ENCODE measurements at regions not wholly inside any gene's neighbourhood (a gene's known extent, or its start where the extent isn't known, plus 50 kb on each side); places are given as distances from the start of the nearest gene placed in this dataset.

DNA sequence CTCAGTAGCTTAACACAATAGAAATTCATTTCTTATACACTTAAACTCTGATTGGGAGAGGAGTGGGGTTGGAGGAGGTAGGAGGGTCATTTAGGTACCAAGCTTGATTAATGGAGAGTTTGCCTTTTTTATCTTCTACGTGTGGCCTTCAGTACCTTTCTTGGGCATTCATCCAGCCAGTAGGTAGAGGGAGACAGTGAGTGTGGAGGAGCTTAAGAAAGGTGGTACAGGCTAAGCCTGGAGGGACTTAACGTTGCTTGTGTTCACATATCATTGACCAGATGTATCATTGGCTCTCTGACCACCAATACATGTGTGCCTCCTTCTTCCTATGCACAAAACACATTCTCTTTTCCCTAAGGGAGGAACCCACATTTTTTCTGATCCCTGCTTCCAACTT lies 232.9 kb upstream of the CRY1 start:
- Histone ChIP-seq H2AFZ (ENCODE audit: low read length) (no peak overlapping the region), H3K9ac (ENCODE audit: low read length) (no peak overlapping the region), H3F3A (ENCODE audit: insufficient read depth, low read length) (no peaks in the 10 kb centered on the region), H4K20me1 (ENCODE audit: insufficient read depth, low read length) (no peaks in the 10 kb centered on the region), H3K9me2 (ENCODE audit: low read depth, low read length) (no peaks in the 10 kb centered on the region), H3K4me1 (ENCODE audit: insufficient read depth, low read length, severe bottlenecking) (no peaks in the 10 kb centered on the region), H3K27me3 (ENCODE audit: insufficient read depth, low read length) (no peaks in the 10 kb centered on the region), H3K27ac (ENCODE audit: low read depth, low read length, poor library complexity, severe bottlenecking) (no peak overlapping the region), H3K4me2 (ENCODE audit: low read length) (no peak overlapping the region), H3K4me3 (ENCODE audit: low read depth, low read length, poor library complexity, severe bottlenecking) (no peak overlapping the region), H3K9me3 (ENCODE audit: low read length) (no peaks in the 10 kb centered on the region), H3K36me3 (ENCODE audit: insufficient read depth, low read length) (no peaks in the 10 kb centered on the region), H3K79me2 (ENCODE audit: insufficient read depth, low read length) (no peaks in the 10 kb centered on the region)
- no peak for TF ChIP-seq EZH2 (IDR thresholded peaks at IDR 0.05; ENCODE audit: borderline replicate concordance, low read length)
- TF ChIP-seq, protein P1, sequence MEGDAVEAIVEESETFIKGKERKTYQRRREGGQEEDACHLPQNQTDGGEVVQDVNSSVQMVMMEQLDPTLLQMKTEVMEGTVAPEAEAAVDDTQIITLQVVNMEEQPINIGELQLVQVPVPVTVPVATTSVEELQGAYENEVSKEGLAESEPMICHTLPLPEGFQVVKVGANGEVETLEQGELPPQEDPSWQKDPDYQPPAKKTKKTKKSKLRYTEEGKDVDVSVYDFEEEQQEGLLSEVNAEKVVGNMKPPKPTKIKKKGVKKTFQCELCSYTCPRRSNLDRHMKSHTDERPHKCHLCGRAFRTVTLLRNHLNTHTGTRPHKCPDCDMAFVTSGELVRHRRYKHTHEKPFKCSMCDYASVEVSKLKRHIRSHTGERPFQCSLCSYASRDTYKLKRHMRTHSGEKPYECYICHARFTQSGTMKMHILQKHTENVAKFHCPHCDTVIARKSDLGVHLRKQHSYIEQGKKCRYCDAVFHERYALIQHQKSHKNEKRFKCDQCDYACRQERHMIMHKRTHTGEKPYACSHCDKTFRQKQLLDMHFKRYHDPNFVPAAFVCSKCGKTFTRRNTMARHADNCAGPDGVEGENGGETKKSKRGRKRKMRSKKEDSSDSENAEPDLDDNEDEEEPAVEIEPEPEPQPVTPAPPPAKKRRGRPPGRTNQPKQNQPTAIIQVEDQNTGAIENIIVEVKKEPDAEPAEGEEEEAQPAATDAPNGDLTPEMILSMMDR (IDR thresholded peaks at IDR 0.05; ENCODE audit: low read length): no peak

GRCh38 chr12:107327651-107328182 lies 234.4 kb upstream of the CRY1 start:
- H3F3A ChIP-seq (ENCODE audit: insufficient read depth, low read length): no peaks in the 10 kb centered on the region
- no peaks in the 10 kb centered on the region for H3K4me1 ChIP-seq (ENCODE audit: insufficient read depth, low read length, severe bottlenecking)
- no peak overlapping the region for H3K9ac ChIP-seq (ENCODE audit: low read length)
- H3K79me2 ChIP-seq (ENCODE audit: insufficient read depth, low read length): no peaks in the 10 kb centered on the region
- no peak overlapping the region for H3K4me2 ChIP-seq (ENCODE audit: low read length)
- no peaks in the 10 kb centered on the region for H3K9me2 ChIP-seq (ENCODE audit: low read depth, low read length)
- no peaks in the 10 kb centered on the region for H4K20me1 ChIP-seq (ENCODE audit: insufficient read depth, low read length)
- TF ChIP-seq EZH2 (IDR thresholded peaks at IDR 0.05; ENCODE audit: borderline replicate concordance, low read length): no peak
- TF ChIP-seq, protein P1 (IDR thresholded peaks at IDR 0.05; ENCODE audit: low read length): no peak
- H3K36me3 ChIP-seq (ENCODE audit: insufficient read depth, low read length): no peaks in the 10 kb centered on the region
- no peaks in the 10 kb centered on the region for H3K9me3 ChIP-seq (ENCODE audit: low read length)
- no peaks in the 10 kb centered on the region for H3K27me3 ChIP-seq (ENCODE audit: insufficient read depth, low read length)
- H2AFZ ChIP-seq (ENCODE audit: low read length): no peak overlapping the region
- no peak overlapping the region for H3K4me3 ChIP-seq (ENCODE audit: low read depth, low read length, poor library complexity, severe bottlenecking)
- no peak overlapping the region for H3K27ac ChIP-seq (ENCODE audit: low read depth, low read length, poor library complexity, severe bottlenecking)

DNA sequence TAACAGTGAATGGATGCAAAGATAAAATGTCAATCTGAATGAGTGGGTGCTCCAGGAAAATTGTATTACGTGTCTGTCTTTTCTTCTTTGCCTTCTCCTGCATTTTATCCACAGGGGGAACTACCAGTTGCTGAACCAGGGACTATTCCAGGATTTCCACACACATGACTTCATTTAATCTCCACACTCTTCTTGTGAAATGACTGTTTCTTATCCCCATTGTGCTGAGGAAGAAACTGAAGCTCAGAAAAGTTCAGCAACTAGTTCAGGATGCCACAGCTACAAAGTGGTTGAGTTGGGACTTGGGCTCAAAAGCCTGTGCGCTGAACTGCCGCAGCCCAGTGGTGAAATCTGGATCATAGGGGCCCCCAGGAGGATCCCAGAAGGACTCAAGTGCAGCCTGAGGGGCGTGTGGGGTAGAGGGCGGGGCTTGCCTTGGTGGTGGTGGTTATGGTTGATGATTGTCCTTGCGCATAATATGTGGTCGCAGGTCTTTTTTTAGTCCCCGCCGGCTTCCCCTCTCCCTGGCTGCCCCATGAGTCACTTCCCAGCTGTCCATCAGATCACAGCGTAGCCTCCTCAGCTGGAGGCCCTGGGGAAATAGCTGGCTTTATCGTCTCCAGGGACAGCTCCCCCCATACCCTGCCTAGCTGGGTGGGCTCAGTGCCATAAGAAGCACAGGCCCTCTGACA lies 235.2 kb upstream of the CRY1 start:
- Histone ChIP-seq H3K9ac (ENCODE audit: low read length) (no peak overlapping the region), H3K79me2 (ENCODE audit: insufficient read depth, low read length) (no peaks in the 10 kb centered on the region), H3K27me3 (ENCODE audit: insufficient read depth, low read length) (no peaks in the 10 kb centered on the region), H3K4me3 (ENCODE audit: low read depth, low read length, poor library complexity, severe bottlenecking) (no peak overlapping the region), H2AFZ (ENCODE audit: low read length) (no peak overlapping the region), H4K20me1 (ENCODE audit: insufficient read depth, low read length) (no peaks in the 10 kb centered on the region), H3K27ac (ENCODE audit: low read depth, low read length, poor library complexity, severe bottlenecking) (no peak overlapping the region), H3K9me3 (ENCODE audit: low read length) (no peaks in the 10 kb centered on the region), H3K4me2 (ENCODE audit: low read length) (no peak overlapping the region), H3K36me3 (ENCODE audit: insufficient read depth, low read length) (no peaks in the 10 kb centered on the region), H3F3A (ENCODE audit: insufficient read depth, low read length) (no peaks in the 10 kb centered on the region), H3K4me1 (ENCODE audit: insufficient read depth, low read length, severe bottlenecking) (no peaks in the 10 kb centered on the region), H3K9me2 (ENCODE audit: low read depth, low read length) (no peaks in the 10 kb centered on the region)
- TF ChIP-seq, protein P1 (IDR thresholded peaks at IDR 0.05; ENCODE audit: low read length): no peak
- no peak for TF ChIP-seq EZH2 (IDR thresholded peaks at IDR 0.05; ENCODE audit: borderline replicate concordance, low read length)

Data from OCI-LY1 (cell line).